Activated B cell treated with CpG ODN at 0.5 μM for 24 hours (primary cell): ENCODE measurements at regions not wholly inside any gene's neighbourhood (a gene's known extent, or its start where the extent isn't known, plus 50 kb on each side); places are given as distances from the start of the nearest gene placed in this dataset.
"Not testable (repeated sequence)": the region's sequence is repeated elsewhere in the genome, so short reads cannot be mapped to it uniquely, and the experiment has no call there.

Source experiments
- ATAC-seq: fragments of 200-7000 bp; cut with Tn5 transposase; one replicate; pipeline ENCODE4 v1.10.0; 2021; ENCODE audit warnings: low read depth, mild to moderate bottlenecking, moderate library complexity
- CTCF ChIA-PET: fragments of 350-600 bp; sonication (Branson Sonifier 250); formaldehyde crosslinking; loops from one replicate; lab custom pipeline; 2021; ENCODE audit warnings: antibody characterized with exemption; lab: Charles Lee
- POLR2A ChIA-PET: fragments of 350-600 bp; sonication (Branson Sonifier 250); formaldehyde crosslinking; loops from one replicate; lab custom pipeline; 2021; ENCODE audit warnings: antibody characterized with exemption; lab: Charles Lee
- DNase-seq: peaks from one replicate; pipeline ENCODE4 v3.0.0; 2022
- H3K27ac Mint-ChIP-seq: one replicate; pipeline ENCODE4 v1.8.0; 2020; ENCODE audit warnings: mixed read lengths
- H3K27me3 Mint-ChIP-seq: one replicate; pipeline ENCODE4 v1.8.0; 2021; ENCODE audit warnings: mixed read lengths
- H3K36me3 Mint-ChIP-seq: one replicate; pipeline ENCODE4 v1.8.0; 2021; ENCODE audit warnings: low read depth, mixed read lengths
- H3K4me1 Mint-ChIP-seq: one replicate; pipeline ENCODE4 v1.8.0; 2021; ENCODE audit warnings: mixed read lengths
- H3K4me3 Mint-ChIP-seq: one replicate; pipeline ENCODE4 v1.8.0; 2020; ENCODE audit warnings: mild to moderate bottlenecking, mixed read lengths
- H3K9me3 Mint-ChIP-seq: one replicate; pipeline ENCODE4 v1.8.0; 2020; ENCODE audit warnings: mixed read lengths
- CTCF ChIP-seq: fragments of 200-600 bp; IDR thresholded peaks from one replicate; pipeline ENCODE4 v1.8.0; 2022; ENCODE audit warnings: antibody characterized with exemption, mild to moderate bottlenecking
- intact Hi-C: fragments of 100-400 bp; cut with micrococcal nuclease; formaldehyde crosslinking; loops from one replicate; pipeline ENCODE4 v1.15.1; 2024

- Mint-ChIP-seq H3K4me3 (no peak overlapping the region), H3K27me3 (no peaks in the 10 kb centered on the region), H3K27ac (no peak overlapping the region), H3K36me3 (no peaks in the 10 kb centered on the region), H3K4me1 (no peaks in the 10 kb centered on the region), H3K9me3 (peaks cover 3% of the 10 kb centered on the region)
- CTCF ChIA-PET, result no interaction called here
- ATAC-seq (no peak), DNase-seq (no peak)
- POLR2A ChIA-PET, result no interaction called here
- TF ChIP-seq CTCF, result no peak
- intact Hi-C loops, result no loop called here
Measured at GRCh38 chr3:164360078-164360578, 718.2 kb downstream of the SI start.

GRCh38 chr3:164352991-164353390 lies 725.3 kb downstream of the SI start:
- Mint-ChIP-seq H3K4me1 (no peaks in the 10 kb centered on the region), H3K27ac (no peak overlapping the region), H3K9me3 (peaks cover 3% of the 10 kb centered on the region), H3K36me3 (no peaks in the 10 kb centered on the region), H3K27me3 (no peaks in the 10 kb centered on the region), H3K4me3 (no peak overlapping the region)
- intact Hi-C loops, result no loop called here
- POLR2A ChIA-PET, result no interaction called here
- no peak for ATAC-seq
- no peak for DNase-seq
- TF ChIP-seq CTCF, result no peak
- CTCF ChIA-PET, result no interaction called here

GRCh38 chr3:164351131-164351530 lies 727.2 kb downstream of the SI start:
- intact Hi-C loops, result no loop called here
- ATAC-seq, result no peak
- H3K36me3 Mint-ChIP-seq, result no peaks in the 10 kb centered on the region
- no peak overlapping the region for H3K27ac Mint-ChIP-seq
- ChIA-PET CTCF (no interaction called here), POLR2A (no interaction called here)
- no peaks in the 10 kb centered on the region for H3K4me1 Mint-ChIP-seq
- H3K4me3 Mint-ChIP-seq, result no peak overlapping the region
- peaks cover 5% of the 10 kb centered on the region for H3K9me3 Mint-ChIP-seq
- TF ChIP-seq CTCF, result no peak
- DNase-seq, result no peak
- no peaks in the 10 kb centered on the region for H3K27me3 Mint-ChIP-seq

- ATAC-seq, H3K27ac Mint-ChIP-seq, POLR2A ChIA-PET, H3K4me3 Mint-ChIP-seq, H3K27me3 Mint-ChIP-seq, H3K4me1 Mint-ChIP-seq, DNase-seq, CTCF ChIA-PET, H3K9me3 Mint-ChIP-seq, intact Hi-C loops, H3K36me3 Mint-ChIP-seq: not testable (repeated sequence)
Measured at GRCh38 chr3:164342206-164342605, 736.1 kb downstream of the SI start.

GRCh38 chr3:164341086-164341485 lies 737.2 kb downstream of the SI start:
- ChIA-PET POLR2A (no interaction called here), CTCF (no interaction called here)
- Mint-ChIP-seq H3K36me3 (no peaks in the 10 kb centered on the region), H3K9me3 (peaks cover under 1% of the 10 kb centered on the region), H3K4me1 (no peaks in the 10 kb centered on the region), H3K27me3 (no peaks in the 10 kb centered on the region), H3K4me3 (no peak overlapping the region), H3K27ac (no peak overlapping the region)
- intact Hi-C loops, result no loop called here
- TF ChIP-seq CTCF, result no peak
- no peak for ATAC-seq
- no peak for DNase-seq

- no peak for DNase-seq
- ChIA-PET CTCF (no interaction called here), POLR2A (no interaction called here)
- Mint-ChIP-seq H3K36me3 (no peaks in the 10 kb centered on the region), H3K9me3 (peaks cover 2% of the 10 kb centered on the region), H3K4me1 (no peaks in the 10 kb centered on the region), H3K4me3 (no peak overlapping the region), H3K27ac (no peak overlapping the region), H3K27me3 (no peaks in the 10 kb centered on the region)
- no peak for TF ChIP-seq CTCF
- intact Hi-C loops, result no loop called here
- ATAC-seq, result no peak
Measured at GRCh38 chr3:164340273-164340672, 738.0 kb downstream of the SI start.
